SK-N-SH (cell line): ENCODE measurements at regions not wholly inside any gene's neighbourhood (a gene's known extent, or its start where the extent isn't known, plus 50 kb on each side); places are given as distances from the start of the nearest gene placed in this dataset.

Experiments
- CTCF ChIA-PET: fragments of 300-600, 350-600 bp; formaldehyde crosslinking; extraction: SDS; loops from one replicate; lab custom pipeline; 2021; lab: Yijun Ruan, JAX
- POLR2A ChIA-PET: fragments of 350-600 bp; sonication (Branson Sonifier 250); formaldehyde crosslinking; extraction: SDS; loops from one replicate; lab custom pipeline; 2020; ENCODE audit warnings: antibody characterized with exemption, inconsistent platforms; lab: Yijun Ruan, JAX
- DNase-seq: peaks from one replicate; pipeline ENCODE4 v3.0.0; 2012
- H2AFZ ChIP-seq: fragments of 200-600 bp; sonication (generic); 2 replicates; pipeline ENCODE4 v1.8.1; 2016; ENCODE audit warnings: antibody characterized with exemption, mild to moderate bottlenecking, low read depth
- H3F3A ChIP-seq: fragments of 200-600 bp; sonication (generic); replicated peaks from 2 replicates; pipeline ENCODE3; 2016; ENCODE audit warnings: antibody characterized with exemption, mild to moderate bottlenecking; ENCODE audit not compliant: insufficient read depth
- H3K27ac ChIP-seq, 2 experiments: fragments of 200-500 bp in 1 of 2; fragments of 200-600 bp in 1 of 2; sonication (Bioruptor generic) in 1 of 2; sonication (generic), shearing (Covaris generic) in 1 of 2; 2 replicates each; pipeline versions ENCODE4 v1.5.1 to v1.6.1; 2014 to 2016; ENCODE audit warnings: low read depth in 2 of 2, inconsistent platforms in 1 of 2, low read length in 1 of 2, mild to moderate bottlenecking in 1 of 2, mixed read lengths in 1 of 2
- H3K27me3 ChIP-seq: fragments of 200-600 bp; sonication (generic), shearing (Covaris generic); 2 replicates; pipeline ENCODE4 v1.6.1; 2016; ENCODE audit warnings: mixed run types; ENCODE audit not compliant: insufficient read depth
- H3K36me3 ChIP-seq, 2 experiments: fragments of 200-500 bp in 1 of 2; fragments of 200-600 bp in 1 of 2; sonication (Bioruptor generic) in 1 of 2; sonication (generic) in 1 of 2; replicated peaks in 1 of 2; 2 replicates each; pipeline versions ENCODE3 to v1.5.1; 2014 to 2016; ENCODE audit warnings: low read length in 1 of 2, mild to moderate bottlenecking in 1 of 2; ENCODE audit not compliant: insufficient read depth in 2 of 2, control insufficient read depth in 1 of 2
- H3K4me1 ChIP-seq, 2 experiments: fragments of 200-500 bp in 1 of 2; fragments of 200-600 bp in 1 of 2; sonication (Bioruptor generic) in 1 of 2; sonication (generic), shearing (Covaris generic) in 1 of 2; 2 replicates each; pipeline versions ENCODE4 v1.5.1 to v1.6.1; 2014 to 2016; ENCODE audit warnings: low read depth in 1 of 2, low read length in 1 of 2, mixed run types in 1 of 2; ENCODE audit not compliant: insufficient read depth in 2 of 2, control insufficient read depth in 1 of 2
- H3K4me2 ChIP-seq: fragments of 200-600 bp; sonication (generic), shearing (Covaris generic); 2 replicates; pipeline ENCODE4 v1.6.1; 2017; ENCODE audit warnings: mixed run types
- H3K4me3 ChIP-seq, 2 experiments: fragments of 200-500 bp in 1 of 2; fragments of 200-600 bp in 1 of 2; sonication (Bioruptor generic) in 1 of 2; sonication (generic), shearing (Covaris generic) in 1 of 2; 2 replicates each; pipeline versions ENCODE4 v1.5.1 to v1.8.1; 2014 to 2016; ENCODE audit warnings: low read depth in 2 of 2, inconsistent platforms in 1 of 2, low read length in 1 of 2, mild to moderate bottlenecking in 1 of 2, mixed read lengths in 1 of 2, moderate library complexity in 1 of 2
- H3K79me2 ChIP-seq: fragments of 200-600 bp; sonication (generic); 2 replicates; pipeline ENCODE4 v1.8.1; 2017; ENCODE audit warnings: mild to moderate bottlenecking; ENCODE audit not compliant: insufficient read depth
- H3K9ac ChIP-seq: fragments of 200-600 bp; sonication (generic); 2 replicates; pipeline ENCODE4 v1.6.1; 2017; ENCODE audit warnings: mixed run types
- H3K9me2 ChIP-seq: fragments of 200-600 bp; sonication (generic); 2 replicates; pipeline ENCODE4 v1.6.1; 2017; ENCODE audit warnings: mixed run types
- H3K9me3 ChIP-seq: fragments of 200-600 bp; sonication (generic); 2 replicates; pipeline ENCODE4 v1.6.1; 2017; ENCODE audit warnings: mixed run types, mild to moderate bottlenecking, moderate library complexity
- H4K20me1 ChIP-seq: fragments of 200-600 bp; sonication (generic); 2 replicates; pipeline ENCODE4 v1.6.1; 2017; ENCODE audit warnings: mild to moderate bottlenecking, mixed run types; ENCODE audit not compliant: insufficient read depth
- EZH2phosphoT487 ChIP-seq: fragments of 200-600 bp; sonication (generic); IDR thresholded peaks from 2 replicates; pipeline ENCODE4 v1.6.1; 2017; ENCODE audit warnings: low read depth, mixed run types, mild to moderate bottlenecking, antibody characterized with exemption, moderate library complexity, borderline replicate concordance
- GATA2 ChIP-seq: sonication (generic); formaldehyde crosslinking; IDR thresholded peaks from 2 replicates; pipeline ENCODE4 v1.5.0; 2020; ENCODE audit warnings: mild to moderate bottlenecking, missing genetic modification reagents
- PBX3 ChIP-seq: IDR thresholded peaks from 2 replicates; pipeline ENCODE4; 2012
- RFX5 ChIP-seq: IDR thresholded peaks from 2 replicates; pipeline ENCODE4 v1.6.1; 2012; ENCODE audit warnings: mild to moderate bottlenecking, improper control_type of control experiment, low read length
- SMC3 ChIP-seq: IDR thresholded peaks from 2 replicates; pipeline ENCODE4 v1.6.1; 2012; ENCODE audit warnings: low read depth, low read length, improper control_type of control experiment
- YY1 ChIP-seq: IDR thresholded peaks from 2 replicates; pipeline ENCODE4 v1.4.0; 2012; ENCODE audit warnings: low read depth, mild to moderate bottlenecking
- ZBTB33 ChIP-seq: IDR thresholded peaks from 2 replicates; pipeline ENCODE4 v1.4.0; 2012; ENCODE audit warnings: low read depth, borderline replicate concordance
- WGBS: methylation state at CpG from one replicate; pipeline ENCODE4 v1.1.6; 2017; ENCODE audit warnings: low lambda C conversion rate; 5-methylcytosine and 5-hydroxymethylcytosine counted together
- TF ChIP-seq, protein P1 (sequence below): fragments of 150-350 bp; IDR thresholded peaks from 2 replicates; pipeline ENCODE4 v1.6.1; 2017; ENCODE audit warnings: antibody characterized with exemption, low read length, low read depth, borderline replicate concordance
- TF ChIP-seq, protein P2 (sequence below): IDR thresholded peaks from 2 replicates; pipeline ENCODE4 v1.6.1; 2012; ENCODE audit warnings: mild to moderate bottlenecking, low read depth, low read length, moderate library complexity

DNA sequence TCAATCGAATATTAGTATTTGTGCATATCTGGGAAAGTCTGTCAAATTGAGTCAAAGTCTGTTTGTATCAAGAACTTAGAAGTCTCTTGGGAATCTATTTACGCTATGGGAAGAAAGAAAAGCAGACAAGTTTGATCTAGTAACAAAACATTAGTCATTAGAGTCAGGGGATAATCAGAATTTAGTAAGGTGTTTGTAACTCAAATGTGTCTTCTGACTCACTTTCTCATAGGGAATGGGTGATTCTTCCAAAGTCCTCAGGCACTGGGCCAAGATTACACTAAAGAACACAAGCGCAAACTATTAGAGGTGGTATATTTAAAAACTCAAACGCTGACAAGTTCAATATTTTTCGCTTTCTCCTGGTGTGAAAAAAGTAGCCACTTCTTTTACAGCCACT lies 926.5 kb downstream of the PDHA2 start:
- H3K4me3 ChIP-seq, result no peak overlapping the region
- WGBS, result 76% methylated on average over 5 of the region's 5 CpGs
- no peaks in the 10 kb centered on the region for H3K27me3 ChIP-seq
- no peak overlapping the region for H3K9ac ChIP-seq
- no peaks in the 10 kb centered on the region for H3K79me2 ChIP-seq
- POLR2A ChIA-PET, result no interaction called here
- no peak overlapping the region for H2AFZ ChIP-seq
- H3K4me2 ChIP-seq, result no peak overlapping the region
- H4K20me1 ChIP-seq, result no peaks in the 10 kb centered on the region
- no peaks in the 10 kb centered on the region for H3F3A ChIP-seq
- no peaks in the 10 kb centered on the region for H3K36me3 ChIP-seq
- H3K9me2 ChIP-seq, result no peaks in the 10 kb centered on the region
- H3K4me1 ChIP-seq, result no peaks in the 10 kb centered on the region
- H3K9me3 ChIP-seq, result no peaks in the 10 kb centered on the region
- DNase-seq, result no peak
- no peak for TF ChIP-seq EZH2phosphoT487
- no peak for TF ChIP-seq GATA2 (CRISPR knock-in tag)
- TF ChIP-seq PBX3, result no peak
- no peak for TF ChIP-seq YY1
- TF ChIP-seq, protein P1, sequence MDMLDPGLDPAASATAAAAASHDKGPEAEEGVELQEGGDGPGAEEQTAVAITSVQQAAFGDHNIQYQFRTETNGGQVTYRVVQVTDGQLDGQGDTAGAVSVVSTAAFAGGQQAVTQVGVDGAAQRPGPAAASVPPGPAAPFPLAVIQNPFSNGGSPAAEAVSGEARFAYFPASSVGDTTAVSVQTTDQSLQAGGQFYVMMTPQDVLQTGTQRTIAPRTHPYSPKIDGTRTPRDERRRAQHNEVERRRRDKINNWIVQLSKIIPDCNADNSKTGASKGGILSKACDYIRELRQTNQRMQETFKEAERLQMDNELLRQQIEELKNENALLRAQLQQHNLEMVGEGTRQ, result no peak
- no peak for TF ChIP-seq SMC3
- no peak for TF ChIP-seq ZBTB33
- no peak for TF ChIP-seq RFX5
- TF ChIP-seq, protein P2, sequence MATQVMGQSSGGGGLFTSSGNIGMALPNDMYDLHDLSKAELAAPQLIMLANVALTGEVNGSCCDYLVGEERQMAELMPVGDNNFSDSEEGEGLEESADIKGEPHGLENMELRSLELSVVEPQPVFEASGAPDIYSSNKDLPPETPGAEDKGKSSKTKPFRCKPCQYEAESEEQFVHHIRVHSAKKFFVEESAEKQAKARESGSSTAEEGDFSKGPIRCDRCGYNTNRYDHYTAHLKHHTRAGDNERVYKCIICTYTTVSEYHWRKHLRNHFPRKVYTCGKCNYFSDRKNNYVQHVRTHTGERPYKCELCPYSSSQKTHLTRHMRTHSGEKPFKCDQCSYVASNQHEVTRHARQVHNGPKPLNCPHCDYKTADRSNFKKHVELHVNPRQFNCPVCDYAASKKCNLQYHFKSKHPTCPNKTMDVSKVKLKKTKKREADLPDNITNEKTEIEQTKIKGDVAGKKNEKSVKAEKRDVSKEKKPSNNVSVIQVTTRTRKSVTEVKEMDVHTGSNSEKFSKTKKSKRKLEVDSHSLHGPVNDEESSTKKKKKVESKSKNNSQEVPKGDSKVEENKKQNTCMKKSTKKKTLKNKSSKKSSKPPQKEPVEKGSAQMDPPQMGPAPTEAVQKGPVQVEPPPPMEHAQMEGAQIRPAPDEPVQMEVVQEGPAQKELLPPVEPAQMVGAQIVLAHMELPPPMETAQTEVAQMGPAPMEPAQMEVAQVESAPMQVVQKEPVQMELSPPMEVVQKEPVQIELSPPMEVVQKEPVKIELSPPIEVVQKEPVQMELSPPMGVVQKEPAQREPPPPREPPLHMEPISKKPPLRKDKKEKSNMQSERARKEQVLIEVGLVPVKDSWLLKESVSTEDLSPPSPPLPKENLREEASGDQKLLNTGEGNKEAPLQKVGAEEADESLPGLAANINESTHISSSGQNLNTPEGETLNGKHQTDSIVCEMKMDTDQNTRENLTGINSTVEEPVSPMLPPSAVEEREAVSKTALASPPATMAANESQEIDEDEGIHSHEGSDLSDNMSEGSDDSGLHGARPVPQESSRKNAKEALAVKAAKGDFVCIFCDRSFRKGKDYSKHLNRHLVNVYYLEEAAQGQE, result no peak
- TF ChIP-seq, all 33 proteins: peak for 0
- CTCF ChIA-PET, result interaction anchor here (1.1 kb wide), 1 partner anchor 699 kb away, joined by 3 read pairs; no protein-coding TSS in a partner anchor
- H3K27ac ChIP-seq, result no peak overlapping the region
